ENCODE measurements at regions not wholly inside any gene's neighbourhood (a gene's known extent, or its start where the extent isn't known, plus 50 kb on each side); places are given as distances from the start of the nearest gene placed in this dataset.

DNA sequence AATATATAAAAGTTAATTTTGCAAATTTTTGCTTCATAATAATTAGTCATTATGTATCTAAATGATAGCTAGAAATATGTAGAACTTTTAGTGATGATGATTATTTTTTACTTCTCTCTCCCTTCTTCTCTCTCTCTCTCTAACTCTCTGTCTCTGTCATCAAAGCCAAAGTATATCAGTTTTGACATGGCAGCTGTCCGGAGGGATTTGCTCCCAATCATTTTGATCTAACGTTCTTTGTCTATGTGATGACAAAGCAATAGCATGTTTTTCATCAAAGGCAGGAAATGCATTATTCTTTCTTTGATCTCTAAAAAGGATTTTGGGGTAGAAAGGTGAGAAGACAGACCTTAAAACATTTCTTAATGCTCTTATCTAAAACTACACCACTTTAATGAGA, 402.1 kb downstream of the PDGFC start:
- Histone ChIP-seq H3K27ac (ENCODE audit: low read length) (no peak overlapping the region), H3K4me1 (ENCODE audit: control insufficient read depth, insufficient read depth, low read length) (no peaks in the 10 kb centered on the region), H3K9me3 (ENCODE audit: control insufficient read depth, low read length) (no peaks in the 10 kb centered on the region), H3K4me3 (ENCODE audit: low read length) (no peak overlapping the region), H3K27me3 (ENCODE audit: control insufficient read depth, insufficient read depth) (no peaks in the 10 kb centered on the region)
- intact Hi-C loops (cut with DNase I): no loop called here
- 49% methylated on average over 2 of the region's 2 CpGs for WGBS
- DNase-seq (no peak), ATAC-seq (no peak)

GRCh38 chr4:156568484-156568883, 403.1 kb downstream of the PDGFC start:
- intact Hi-C loops (cut with DNase I): no loop called here
- no peaks in the 10 kb centered on the region for H3K9me3 ChIP-seq (ENCODE audit: control insufficient read depth, low read length)
- no peaks in the 10 kb centered on the region for H3K4me1 ChIP-seq (ENCODE audit: control insufficient read depth, insufficient read depth, low read length)
- no peak for DNase-seq
- H3K27me3 ChIP-seq (ENCODE audit: control insufficient read depth, insufficient read depth): no peaks in the 10 kb centered on the region
- no peak overlapping the region for H3K27ac ChIP-seq (ENCODE audit: low read length)
- H3K4me3 ChIP-seq (ENCODE audit: low read length): no peak overlapping the region
- no peak for ATAC-seq
- WGBS: 56% methylated on average over 2 of the region's 2 CpGs

GRCh38 chr4:156568041-156568440, 403.6 kb downstream of the PDGFC start:
- DNase-seq: no peak
- WGBS: 80% methylated on average over 4 of the region's 4 CpGs
- intact Hi-C loops (cut with DNase I): no loop called here
- H3K4me1 ChIP-seq (ENCODE audit: control insufficient read depth, insufficient read depth, low read length): no peaks in the 10 kb centered on the region
- no peaks in the 10 kb centered on the region for H3K27me3 ChIP-seq (ENCODE audit: control insufficient read depth, insufficient read depth)
- ATAC-seq: no peak
- H3K4me3 ChIP-seq (ENCODE audit: low read length): no peak overlapping the region
- H3K9me3 ChIP-seq (ENCODE audit: control insufficient read depth, low read length): no peaks in the 10 kb centered on the region
- no peak overlapping the region for H3K27ac ChIP-seq (ENCODE audit: low read length)

DNA sequence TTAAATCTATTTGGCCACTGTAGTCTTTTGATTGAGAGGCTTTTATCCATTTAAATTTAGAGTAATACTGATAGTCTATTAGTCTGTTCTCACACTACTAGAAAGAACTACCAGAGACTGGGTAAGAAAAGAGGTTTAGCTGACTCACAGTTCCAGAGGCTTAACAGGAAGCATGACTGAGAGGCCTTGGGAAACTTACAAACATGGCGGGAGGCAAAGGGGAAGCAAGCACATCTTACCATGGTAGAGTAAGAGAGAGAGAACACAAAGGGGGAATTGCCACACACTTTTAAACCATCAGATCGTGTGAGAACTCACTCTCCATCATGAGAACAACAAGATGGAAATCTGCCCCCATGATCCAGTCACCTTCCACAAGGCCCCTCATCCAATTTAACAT, 410.9 kb downstream of the PDGFC start:
- Histone ChIP-seq H3K27me3 (ENCODE audit: control insufficient read depth, insufficient read depth) (no peaks in the 10 kb centered on the region), H3K4me3 (ENCODE audit: low read length) (no peak overlapping the region), H3K4me1 (ENCODE audit: control insufficient read depth, insufficient read depth, low read length) (no peaks in the 10 kb centered on the region), H3K27ac (ENCODE audit: low read length) (no peak overlapping the region), H3K9me3 (ENCODE audit: control insufficient read depth, low read length) (no peaks in the 10 kb centered on the region)
- DNase-seq: no peak
- 80% methylated on average over 2 of the region's 2 CpGs for WGBS
- intact Hi-C loops (cut with DNase I): no loop called here
- no peak for ATAC-seq

DNA sequence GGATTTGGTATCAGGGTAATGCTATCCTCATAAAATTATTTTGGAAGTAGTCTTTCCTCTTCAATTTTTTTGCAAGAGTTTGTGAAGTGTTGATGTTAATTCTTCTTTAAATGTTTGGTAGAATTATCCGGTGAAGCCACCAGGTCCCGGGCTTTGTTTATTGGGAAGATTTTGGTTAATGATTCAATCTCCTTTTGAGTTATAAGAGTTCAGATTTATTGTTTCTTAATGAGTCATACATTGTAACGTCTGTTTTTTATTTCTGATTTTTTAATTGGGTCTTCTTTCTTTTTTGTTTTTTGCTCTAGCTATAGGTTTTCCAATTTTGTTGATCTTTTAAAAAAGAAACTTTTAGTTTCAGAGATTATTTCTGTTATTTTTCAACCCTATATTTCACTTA, 412.3 kb downstream of the PDGFC start:
- Histone ChIP-seq H3K27ac (ENCODE audit: low read length) (no peak overlapping the region), H3K4me1 (ENCODE audit: control insufficient read depth, insufficient read depth, low read length) (no peaks in the 10 kb centered on the region), H3K9me3 (ENCODE audit: control insufficient read depth, low read length) (no peaks in the 10 kb centered on the region), H3K27me3 (ENCODE audit: control insufficient read depth, insufficient read depth) (no peaks in the 10 kb centered on the region), H3K4me3 (ENCODE audit: low read length) (no peak overlapping the region)
- intact Hi-C loops (cut with DNase I): no loop called here
- no peak for DNase-seq
- 83% methylated on average over 3 of the region's 3 CpGs for WGBS
- ATAC-seq: no peak

GRCh38 chr4:156558373-156559025, 413.1 kb downstream of the PDGFC start:
- no peak for DNase-seq
- H3K9me3 ChIP-seq (ENCODE audit: control insufficient read depth, low read length): no peaks in the 10 kb centered on the region
- H3K27me3 ChIP-seq (ENCODE audit: control insufficient read depth, insufficient read depth): no peaks in the 10 kb centered on the region
- intact Hi-C loops (cut with DNase I): no loop called here
- no peaks in the 10 kb centered on the region for H3K4me1 ChIP-seq (ENCODE audit: control insufficient read depth, insufficient read depth, low read length)
- no peak overlapping the region for H3K27ac ChIP-seq (ENCODE audit: low read length)
- ATAC-seq: no peak
- 72% methylated on average over 7 of the region's 7 CpGs for WGBS
- no peak overlapping the region for H3K4me3 ChIP-seq (ENCODE audit: low read length)

DNA sequence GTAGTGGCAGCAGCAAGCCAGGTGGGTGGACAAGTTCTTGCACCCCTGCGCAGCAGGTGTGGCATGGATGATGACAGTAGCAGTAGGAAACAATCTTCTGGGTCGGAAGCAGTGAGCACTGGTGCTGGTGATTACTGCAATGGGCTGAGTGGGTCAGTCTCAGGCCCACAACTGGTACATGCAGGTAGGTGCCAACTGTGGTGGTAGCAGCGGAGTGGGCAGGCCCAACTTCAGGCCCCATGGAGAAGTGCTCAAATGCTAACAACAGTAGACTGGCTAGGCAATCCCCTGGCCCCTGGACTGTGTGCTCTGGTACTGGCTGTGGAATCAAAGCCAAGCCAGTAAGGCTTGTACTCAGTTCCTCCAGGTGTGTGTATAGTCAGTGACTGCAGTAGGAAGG, 413.7 kb downstream of the PDGFC start:
- Histone ChIP-seq H3K27ac (ENCODE audit: low read length) (no peak overlapping the region), H3K4me1 (ENCODE audit: control insufficient read depth, insufficient read depth, low read length) (no peaks in the 10 kb centered on the region), H3K4me3 (ENCODE audit: low read length) (no peak overlapping the region), H3K9me3 (ENCODE audit: control insufficient read depth, low read length) (no peaks in the 10 kb centered on the region), H3K27me3 (ENCODE audit: control insufficient read depth, insufficient read depth) (no peaks in the 10 kb centered on the region)
- DNase-seq (no peak), ATAC-seq (no peak)
- WGBS: 88% methylated on average over 3 of the region's 3 CpGs
- intact Hi-C loops (cut with DNase I): no loop called here

GRCh38 chr4:156556336-156556735, 415.3 kb downstream of the PDGFC start:
- no peak overlapping the region for H3K27ac ChIP-seq (ENCODE audit: low read length)
- intact Hi-C loops (cut with DNase I): no loop called here
- 85% methylated on average over 1 of the region's 1 CpG for WGBS
- no peaks in the 10 kb centered on the region for H3K9me3 ChIP-seq (ENCODE audit: control insufficient read depth, low read length)
- H3K4me3 ChIP-seq (ENCODE audit: low read length): no peak overlapping the region
- DNase-seq: no peak
- ATAC-seq: no peak
- no peaks in the 10 kb centered on the region for H3K4me1 ChIP-seq (ENCODE audit: control insufficient read depth, insufficient read depth, low read length)
- H3K27me3 ChIP-seq (ENCODE audit: control insufficient read depth, insufficient read depth): no peaks in the 10 kb centered on the region

GRCh38 chr4:156553659-156554058, 417.9 kb downstream of the PDGFC start:
- no peak for DNase-seq
- ATAC-seq: no peak
- no peaks in the 10 kb centered on the region for H3K4me1 ChIP-seq (ENCODE audit: control insufficient read depth, insufficient read depth, low read length)
- intact Hi-C loops (cut with DNase I): no loop called here
- H3K9me3 ChIP-seq (ENCODE audit: control insufficient read depth, low read length): no peaks in the 10 kb centered on the region
- H3K27ac ChIP-seq (ENCODE audit: low read length): no peak overlapping the region
- no peak overlapping the region for H3K4me3 ChIP-seq (ENCODE audit: low read length)
- WGBS: 60% methylated on average over 1 of the region's 1 CpG
- H3K27me3 ChIP-seq (ENCODE audit: control insufficient read depth, insufficient read depth): no peaks in the 10 kb centered on the region

DNA sequence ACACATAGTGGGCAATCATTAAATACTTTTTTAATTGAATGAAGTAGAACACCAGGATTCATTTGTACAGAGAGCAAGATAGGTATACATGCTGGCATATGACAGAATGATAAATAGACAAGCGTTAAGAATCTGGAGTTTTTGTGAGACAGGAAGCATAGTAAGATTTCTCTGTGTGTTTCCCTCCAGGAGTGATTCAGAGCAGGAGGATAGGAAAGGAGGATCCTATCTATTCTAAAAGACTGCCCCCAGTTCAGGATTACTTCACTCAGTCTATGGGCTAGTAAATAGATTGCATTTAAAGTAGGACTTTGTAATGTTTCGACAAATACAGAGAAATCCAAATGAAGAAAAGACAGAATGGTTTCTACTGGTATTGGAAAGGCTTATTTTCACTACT, 423.7 kb downstream of the PDGFC start:
- ATAC-seq (no peak), DNase-seq (no peak)
- Histone ChIP-seq H3K27me3 (ENCODE audit: control insufficient read depth, insufficient read depth) (no peaks in the 10 kb centered on the region), H3K4me1 (ENCODE audit: control insufficient read depth, insufficient read depth, low read length) (no peaks in the 10 kb centered on the region), H3K27ac (ENCODE audit: low read length) (no peak overlapping the region), H3K4me3 (ENCODE audit: low read length) (no peak overlapping the region), H3K9me3 (ENCODE audit: control insufficient read depth, low read length) (no peaks in the 10 kb centered on the region)
- WGBS: 76% methylated on average over 2 of the region's 2 CpGs
- intact Hi-C loops (cut with DNase I): no loop called here

- intact Hi-C loops (cut with DNase I): no loop called here
- 68% methylated on average over 2 of the region's 2 CpGs for WGBS
- no peak overlapping the region for H3K4me3 ChIP-seq (ENCODE audit: low read length)
- DNase-seq: no peak
- H3K27ac ChIP-seq (ENCODE audit: low read length): no peak overlapping the region
- ATAC-seq: no peak
- H3K4me1 ChIP-seq (ENCODE audit: control insufficient read depth, insufficient read depth, low read length): no peaks in the 10 kb centered on the region
- no peaks in the 10 kb centered on the region for H3K9me3 ChIP-seq (ENCODE audit: control insufficient read depth, low read length)
- H3K27me3 ChIP-seq (ENCODE audit: control insufficient read depth, insufficient read depth): no peaks in the 10 kb centered on the region
Observed at GRCh38 chr4:156547439-156547838, 424.2 kb downstream of the PDGFC start.

Measured in right cardiac atrium (tissue), 5 donors.